ENCODE measurements at regions not wholly inside any gene's neighbourhood (a gene's known extent, or its start where the extent isn't known, plus 50 kb on each side); places are given as distances from the start of the nearest gene placed in this dataset.

DNA sequence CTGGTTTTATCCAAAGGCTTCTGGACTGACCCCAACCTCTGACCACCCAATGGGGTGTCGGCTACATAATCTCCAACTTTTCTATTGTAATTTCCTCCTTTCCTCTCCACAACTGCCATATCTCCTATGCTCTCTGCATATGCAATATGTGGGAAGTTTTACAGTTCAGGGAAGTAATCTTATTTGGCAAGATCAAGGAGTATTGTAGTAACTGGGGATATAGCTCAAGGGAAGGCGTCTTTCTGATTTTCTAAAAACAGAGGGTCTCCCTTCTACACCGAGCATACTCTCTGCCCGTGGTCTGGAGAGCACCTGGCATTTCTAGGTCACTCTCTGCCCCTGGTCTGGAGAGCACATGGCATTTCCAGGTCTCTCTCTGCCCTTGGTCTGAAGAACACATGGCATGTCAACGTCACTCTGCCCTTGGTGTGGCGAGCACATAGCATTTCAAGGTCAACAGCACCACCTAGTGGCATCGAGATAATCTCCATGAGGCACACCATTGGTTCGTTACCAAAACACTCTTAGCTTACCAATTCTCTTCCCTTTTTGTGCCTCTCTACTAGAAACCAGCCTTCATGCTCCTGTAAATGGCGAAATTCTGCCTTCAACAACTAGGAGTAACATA lies 616.4 kb upstream of the NUDT12 start:
- BruUV-seq (replicated peaks), result no TSS peak
- H3K36me3 ChIP-seq (ENCODE audit: control insufficient read depth in 2 of 2, extremely low read depth in 1 of 2, insufficient read depth in 2 of 2, low read length in 2 of 2), result no peaks in the 10 kb centered on the region
- no peaks in the 10 kb centered on the region for H3K9me3 ChIP-seq (replicated peaks; ENCODE audit: control insufficient read depth, insufficient read depth, low read length)
- POLR2A ChIA-PET, result no interaction called here
- H3K4me3 ChIP-seq (replicated peaks in 1 of 3; ENCODE audit: insufficient read depth in 1 of 3, low read depth in 1 of 3, low read length in 3 of 3), result no peak overlapping the region
- CTCF ChIA-PET, result interaction anchor here (0.6 to 4.9 kb wide), 19 partner anchors 8 to 1597 kb away, joined by 3 to 539 read pairs (median 4); no protein-coding TSS in a partner anchor
- FAIRE-seq (peak; percentile 93), DNase-seq (ENCODE audit: low read depth, low spot score) (peak; percentile 64)
- H2AFZ ChIP-seq (ENCODE audit: low read depth, low read length), result no peak overlapping the region
- H3K27me3 ChIP-seq (ENCODE audit: control insufficient read depth in 2 of 2, insufficient read depth in 2 of 2, low read length in 2 of 2), result no peaks in the 10 kb centered on the region
- TF ChIP-seq, protein P1, sequence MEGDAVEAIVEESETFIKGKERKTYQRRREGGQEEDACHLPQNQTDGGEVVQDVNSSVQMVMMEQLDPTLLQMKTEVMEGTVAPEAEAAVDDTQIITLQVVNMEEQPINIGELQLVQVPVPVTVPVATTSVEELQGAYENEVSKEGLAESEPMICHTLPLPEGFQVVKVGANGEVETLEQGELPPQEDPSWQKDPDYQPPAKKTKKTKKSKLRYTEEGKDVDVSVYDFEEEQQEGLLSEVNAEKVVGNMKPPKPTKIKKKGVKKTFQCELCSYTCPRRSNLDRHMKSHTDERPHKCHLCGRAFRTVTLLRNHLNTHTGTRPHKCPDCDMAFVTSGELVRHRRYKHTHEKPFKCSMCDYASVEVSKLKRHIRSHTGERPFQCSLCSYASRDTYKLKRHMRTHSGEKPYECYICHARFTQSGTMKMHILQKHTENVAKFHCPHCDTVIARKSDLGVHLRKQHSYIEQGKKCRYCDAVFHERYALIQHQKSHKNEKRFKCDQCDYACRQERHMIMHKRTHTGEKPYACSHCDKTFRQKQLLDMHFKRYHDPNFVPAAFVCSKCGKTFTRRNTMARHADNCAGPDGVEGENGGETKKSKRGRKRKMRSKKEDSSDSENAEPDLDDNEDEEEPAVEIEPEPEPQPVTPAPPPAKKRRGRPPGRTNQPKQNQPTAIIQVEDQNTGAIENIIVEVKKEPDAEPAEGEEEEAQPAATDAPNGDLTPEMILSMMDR (IDR thresholded peaks at IDR 0.05; ENCODE audit: extremely low read depth in 1 of 2, insufficient read depth in 1 of 2, low read depth in 1 of 2, low read length in 2 of 2), result peak; percentile 59 to 63
- TF ChIP-seq GATA2 (IDR thresholded peaks at IDR 0.05; ENCODE audit: insufficient read depth, insufficient read length, low read depth, low read length) (no peak), POLR2AphosphoS5 (IDR thresholded peaks at IDR 0.05; ENCODE audit: insufficient read depth, low read depth, low read length) (no peak), MYC (IDR thresholded peaks at IDR 0.05; ENCODE audit: low read depth, low read length) (peak; percentile 61), JUN (IDR thresholded peaks at IDR 0.05; ENCODE audit: borderline replicate concordance, insufficient read depth, insufficient read length, low read depth) (no peak), FOS (IDR thresholded peaks at IDR 0.05; ENCODE audit: borderline replicate concordance, insufficient read depth, low read length) (no peak), POLR2A (IDR thresholded peaks at IDR 0.05; ENCODE audit: low read depth, low read length) (no peak), EZH2 (IDR thresholded peaks at IDR 0.05; ENCODE audit: borderline replicate concordance, low read depth, low read length, severe bottlenecking) (no peak)
- TF ChIP-seq, protein P2, sequence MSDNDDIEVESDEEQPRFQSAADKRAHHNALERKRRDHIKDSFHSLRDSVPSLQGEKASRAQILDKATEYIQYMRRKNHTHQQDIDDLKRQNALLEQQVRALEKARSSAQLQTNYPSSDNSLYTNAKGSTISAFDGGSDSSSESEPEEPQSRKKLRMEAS (IDR thresholded peaks at IDR 0.05; ENCODE audit: insufficient read depth, insufficient read length), result peak; percentile 66
- intact Hi-C loops (cut with micrococcal nuclease) (loop anchor here (1.0 to 5.0 kb wide), 5 partner anchors 371 to 946 kb away; no protein-coding TSS in a partner anchor), dilution Hi-C loops (cut with MboI; ENCODE audit: extremely low pct_ligation_motif_present, low sequenced_read_pairs) (no loop called here)
- no peak overlapping the region for H3K9ac ChIP-seq (replicated peaks; ENCODE audit: extremely low read depth, insufficient read depth, low read length)
- H3K79me2 ChIP-seq (ENCODE audit: control insufficient read depth, insufficient read depth, low read length), result no peaks in the 10 kb centered on the region
- no peaks in the 10 kb centered on the region for H4K20me1 ChIP-seq (replicated peaks; ENCODE audit: control insufficient read depth, extremely low read depth, insufficient read depth, low read length)
- no peak overlapping the region for H3K4me2 ChIP-seq (ENCODE audit: insufficient read depth, low read length)
- no peak overlapping the region for H3K27ac ChIP-seq (ENCODE audit: insufficient read depth, low read depth, low read length)
- no peaks in the 10 kb centered on the region for H3K4me1 ChIP-seq (ENCODE audit: control insufficient read depth, extremely low read depth, insufficient read depth, low read length)
- H3K9me1 ChIP-seq (replicated peaks; ENCODE audit: control insufficient read depth, extremely low read depth, insufficient read depth, low read length), result no peaks in the 10 kb centered on the region

Data from endothelial cell of umbilical vein (primary cell).